Naive B cell (primary cell): ENCODE measurements at regions not wholly inside any gene's neighbourhood (a gene's known extent, or its start where the extent isn't known, plus 50 kb on each side); places are given as distances from the start of the nearest gene placed in this dataset.
A peak's percentile ranks its signal among the peaks of the same experiment; 100 is the strongest.

ENCODE experiments used
- ATAC-seq, 2 donors: fragments of 150-1000 bp; cut with Tn5 transposase; 2 replicates each; pipeline ENCODE4 v1.10.0; 2021; ENCODE audit warnings: low read depth in 2 of 2, mild to moderate bottlenecking in 2 of 2, moderate library complexity in 2 of 2
- DNase-seq: peaks from one replicate; pipeline ENCODE4 v3.0.0; 2022
- H3K27ac Mint-ChIP-seq, 6 donors: one replicate each; pipeline ENCODE4 v1.8.0; 2020 to 2022; ENCODE audit warnings: mild to moderate bottlenecking in 6 of 6, mixed read lengths in 6 of 6, moderate library complexity in 5 of 6, inconsistent platforms in 2 of 6
- H3K27me3 Mint-ChIP-seq, 3 donors: one replicate each; pipeline ENCODE4 v1.8.0; 2021 to 2022; ENCODE audit warnings: mixed read lengths in 3 of 3, mild to moderate bottlenecking in 1 of 3
- H3K36me3 Mint-ChIP-seq, 2 donors: one replicate each; pipeline ENCODE4 v1.8.0; 2020 to 2022; ENCODE audit warnings: mixed read lengths in 2 of 2, inconsistent platforms in 1 of 2, mild to moderate bottlenecking in 1 of 2
- H3K4me1 Mint-ChIP-seq, 3 donors: one replicate each; pipeline ENCODE4 v1.8.0; 2020 to 2022; ENCODE audit warnings: mixed read lengths in 3 of 3, inconsistent platforms in 1 of 3, mild to moderate bottlenecking in 1 of 3, moderate library complexity in 1 of 3
- H3K4me3 Mint-ChIP-seq, 8 donors: one replicate each; pipeline ENCODE4 v1.8.0; 2020 to 2022; ENCODE audit warnings: mild to moderate bottlenecking in 8 of 8, mixed read lengths in 8 of 8, moderate library complexity in 8 of 8, inconsistent platforms in 2 of 8
- H3K9me3 Mint-ChIP-seq, 7 donors: one replicate each; pipeline ENCODE4 v1.8.0; 2020 to 2022; ENCODE audit warnings: mixed read lengths in 7 of 7, mild to moderate bottlenecking in 5 of 7, inconsistent platforms in 2 of 7, moderate library complexity in 1 of 7

- Mint-ChIP-seq H3K27ac (no peak overlapping the region), H3K36me3 (no peaks in the 10 kb centered on the region), H3K27me3 (no peaks in the 10 kb centered on the region), H3K9me3 (peaks cover 0 to 18% (median 12%) of the 10 kb centered on the region in 7 donors), H3K4me3 (no peak overlapping the region), H3K4me1 (no peaks in the 10 kb centered on the region)
- ATAC-seq = no peak
- no peak for DNase-seq
Measured at GRCh38 chr6:9984607-9985006, 430.3 kb downstream of the TFAP2A start.

- Mint-ChIP-seq H3K27ac (no peak overlapping the region), H3K4me1 (no peaks in the 10 kb centered on the region), H3K36me3 (no peaks in the 10 kb centered on the region), H3K27me3 (no peaks in the 10 kb centered on the region), H3K4me3 (no peak overlapping the region), H3K9me3 (peaks cover 0 to 18% (median 9%) of the 10 kb centered on the region in 7 donors)
- ATAC-seq (no peak), DNase-seq (no peak)
Measured at GRCh38 chr6:9983168-9983567, 431.7 kb downstream of the TFAP2A start.

- DNase-seq (no peak), ATAC-seq (no peak)
- Mint-ChIP-seq H3K4me1 (no peaks in the 10 kb centered on the region), H3K27me3 (no peaks in the 10 kb centered on the region), H3K9me3 (peaks cover 0 to 18% (median 9%) of the 10 kb centered on the region in 7 donors), H3K36me3 (no peaks in the 10 kb centered on the region), H3K27ac (no peak overlapping the region), H3K4me3 (no peak overlapping the region)
Measured at GRCh38 chr6:9982215-9982614, 432.7 kb downstream of the TFAP2A start.

- no peak overlapping the region for H3K4me3 Mint-ChIP-seq
- ATAC-seq = no peak
- no peak overlapping the region for H3K27ac Mint-ChIP-seq
Measured at GRCh38 chr6:9979996-9980395, 434.9 kb downstream of the TFAP2A start.

GRCh38 chr6:9978480-9978879 is 436.4 kb downstream of the TFAP2A start:
- Mint-ChIP-seq H3K36me3 (no peaks in the 10 kb centered on the region), H3K4me3 (no peak overlapping the region), H3K9me3 (peaks cover 0 to 15% (median 3%) of the 10 kb centered on the region in 7 donors), H3K27me3 (no peaks in the 10 kb centered on the region), H3K4me1 (no peaks in the 10 kb centered on the region), H3K27ac (no peak overlapping the region)
- no peak for DNase-seq
- ATAC-seq = no peak

More at GRCh38 chr6:9979996-9980395, 434.9 kb downstream of the TFAP2A start:
- H3K9me3 Mint-ChIP-seq = peaks cover 0 to 24% (median 14%) of the 10 kb centered on the region in 7 donors
- no peaks in the 10 kb centered on the region for H3K4me1 Mint-ChIP-seq
- H3K36me3 Mint-ChIP-seq = no peaks in the 10 kb centered on the region
- DNase-seq = no peak
- no peaks in the 10 kb centered on the region for H3K27me3 Mint-ChIP-seq

GRCh38 chr6:9977411-9977810 is 437.5 kb downstream of the TFAP2A start:
- Mint-ChIP-seq H3K9me3 (peaks cover 0 to 15% (median 2%) of the 10 kb centered on the region in 7 donors), H3K36me3 (no peaks in the 10 kb centered on the region), H3K4me1 (no peaks in the 10 kb centered on the region), H3K27ac (no peak overlapping the region), H3K27me3 (no peaks in the 10 kb centered on the region), H3K4me3 (no peak overlapping the region)
- DNase-seq (no peak), ATAC-seq (no peak)

- Mint-ChIP-seq H3K36me3 (no peaks in the 10 kb centered on the region), H3K4me1 (no peaks in the 10 kb centered on the region), H3K4me3 (no peak overlapping the region), H3K27me3 (no peaks in the 10 kb centered on the region), H3K27ac (no peak overlapping the region), H3K9me3 (peaks cover 0 to 9% (median 5%) of the 10 kb centered on the region in 7 donors)
- ATAC-seq (no peak), DNase-seq (no peak)
Measured at GRCh38 chr6:9961646-9962045, 453.2 kb downstream of the TFAP2A start.

- DNase-seq (no peak), ATAC-seq (no peak)
- Mint-ChIP-seq H3K4me3 (no peak overlapping the region), H3K27me3 (no peaks in the 10 kb centered on the region), H3K36me3 (no peaks in the 10 kb centered on the region), H3K4me1 (no peaks in the 10 kb centered on the region), H3K9me3 (peaks cover 0 to 11% (median 6%) of the 10 kb centered on the region in 7 donors), H3K27ac (no peak overlapping the region)
Measured at GRCh38 chr6:9957215-9957759, 457.6 kb downstream of the TFAP2A start.

- no peak overlapping the region for H3K4me3 Mint-ChIP-seq
Measured at GRCh38 chr6:9948678-9949077, 466.2 kb downstream of the TFAP2A start.

GRCh38 chr6:9943986-9944385 is 470.9 kb downstream of the TFAP2A start:
- no peak for ATAC-seq

More at GRCh38 chr6:9948678-9949077, 466.2 kb downstream of the TFAP2A start:
- no peak for ATAC-seq
- no peaks in the 10 kb centered on the region for H3K4me1 Mint-ChIP-seq
- no peak for DNase-seq
- no peak overlapping the region for H3K27ac Mint-ChIP-seq
- peaks cover 0 to 11% (median 7%) of the 10 kb centered on the region in 7 donors for H3K9me3 Mint-ChIP-seq
- H3K36me3 Mint-ChIP-seq = no peaks in the 10 kb centered on the region
- H3K27me3 Mint-ChIP-seq = no peaks in the 10 kb centered on the region

GRCh38 chr6:9943026-9943425 is 471.8 kb downstream of the TFAP2A start:
- no peak for ATAC-seq
- Mint-ChIP-seq H3K4me1 (no peaks in the 10 kb centered on the region), H3K4me3 (no peak overlapping the region), H3K27me3 (no peaks in the 10 kb centered on the region), H3K36me3 (no peaks in the 10 kb centered on the region), H3K27ac (no peak overlapping the region), H3K9me3 (peaks cover 0 to 28% (median 8%) of the 10 kb centered on the region in 7 donors)
- DNase-seq = no peak

More at GRCh38 chr6:9943986-9944385, 470.9 kb downstream of the TFAP2A start:
- Mint-ChIP-seq H3K4me3 (no peak overlapping the region), H3K27me3 (no peaks in the 10 kb centered on the region), H3K27ac (no peak overlapping the region), H3K9me3 (peaks cover 0 to 28% (median 7%) of the 10 kb centered on the region in 7 donors), H3K36me3 (no peaks in the 10 kb centered on the region), H3K4me1 (no peaks in the 10 kb centered on the region)
- DNase-seq = no peak

GRCh38 chr6:9942131-9942530 is 472.7 kb downstream of the TFAP2A start:
- DNase-seq (no peak), ATAC-seq (no peak)
- Mint-ChIP-seq H3K36me3 (no peaks in the 10 kb centered on the region), H3K4me1 (no peaks in the 10 kb centered on the region), H3K27me3 (no peaks in the 10 kb centered on the region), H3K27ac (no peak overlapping the region), H3K9me3 (peaks cover 0 to 21% (median 5%) of the 10 kb centered on the region in 7 donors), H3K4me3 (no peak overlapping the region)

- ATAC-seq (no peak), DNase-seq (no peak)
- peaks cover 0 to 17% (median 4%) of the 10 kb centered on the region in 7 donors for H3K9me3 Mint-ChIP-seq
- no peak overlapping the region for H3K4me3 Mint-ChIP-seq
- H3K36me3 Mint-ChIP-seq = no peaks in the 10 kb centered on the region
- H3K4me1 Mint-ChIP-seq = no peaks in the 10 kb centered on the region
- H3K27me3 Mint-ChIP-seq = no peaks in the 10 kb centered on the region
- no peak overlapping the region for H3K27ac Mint-ChIP-seq
Measured at GRCh38 chr6:9938801-9939200, 476.1 kb downstream of the TFAP2A start.

GRCh38 chr6:9937031-9937763 is 477.7 kb downstream of the TFAP2A start:
- H3K4me3 Mint-ChIP-seq = no peak overlapping the region
- H3K27me3 Mint-ChIP-seq = no peaks in the 10 kb centered on the region
- H3K4me1 Mint-ChIP-seq = no peaks in the 10 kb centered on the region
- DNase-seq = no peak
- ATAC-seq = no peak
- peak overlapping the region in 1 of 6 donors; percentile 59 for H3K27ac Mint-ChIP-seq
- H3K9me3 Mint-ChIP-seq = peaks cover 0 to 12% (median 2%) of the 10 kb centered on the region in 7 donors
- H3K36me3 Mint-ChIP-seq = no peaks in the 10 kb centered on the region
